Fibroblast of the conjunctiva (primary cell): ENCODE measurements at regions not wholly inside any gene's neighbourhood (a gene's known extent, or its start where the extent isn't known, plus 50 kb on each side); places are given as distances from the start of the nearest gene placed in this dataset.

Experiments
- DNase-seq: peaks from one replicate; pipeline ENCODE4 v3.0.0-alpha.2; 2010; ENCODE audit warnings: low read depth

- DNase-seq: no peak
Observed at GRCh38 chr1:80910426-80910825, 890.3 kb upstream of the ADGRL2 start.

GRCh38 chr1:80909172-80909784, 891.5 kb upstream of the ADGRL2 start:
- no peak for DNase-seq

- DNase-seq: no peak
Observed at GRCh38 chr1:80896781-80897356, 903.9 kb upstream of the ADGRL2 start.

- no peak for DNase-seq
Observed at GRCh38 chr1:80894921-80895320, 905.8 kb upstream of the ADGRL2 start.

GRCh38 chr1:80893115-80893514, 907.6 kb upstream of the ADGRL2 start:
- no peak for DNase-seq

GRCh38 chr1:80892539-80892938, 908.2 kb upstream of the ADGRL2 start:
- no peak for DNase-seq

GRCh38 chr1:80891871-80892270, 908.9 kb upstream of the ADGRL2 start:
- DNase-seq: no peak

- no peak for DNase-seq
Observed at GRCh38 chr1:80882553-80882952, 918.2 kb upstream of the ADGRL2 start.

- no peak for DNase-seq
Observed at GRCh38 chr1:80878343-80878742, 922.4 kb upstream of the ADGRL2 start.

GRCh38 chr1:80876035-80876434, 924.7 kb upstream of the ADGRL2 start:
- no peak for DNase-seq

GRCh38 chr1:80869299-80869698, 931.4 kb upstream of the ADGRL2 start:
- no peak for DNase-seq

GRCh38 chr1:80847904-80848303, 952.8 kb upstream of the ADGRL2 start:
- DNase-seq: no peak

- DNase-seq: no peak
Observed at GRCh38 chr1:80846966-80847365, 953.8 kb upstream of the ADGRL2 start.

GRCh38 chr1:80842796-80843195, 957.9 kb upstream of the ADGRL2 start:
- DNase-seq: no peak

GRCh38 chr1:80841261-80841660, 959.5 kb upstream of the ADGRL2 start:
- no peak for DNase-seq

- no peak for DNase-seq
Observed at GRCh38 chr1:80837066-80837465, 963.7 kb upstream of the ADGRL2 start.

GRCh38 chr1:80836505-80836904, 964.2 kb upstream of the ADGRL2 start:
- DNase-seq: no peak

GRCh38 chr1:80827666-80828065, 973.1 kb upstream of the ADGRL2 start:
- no peak for DNase-seq

- DNase-seq: no peak
Observed at GRCh38 chr1:80825067-80825466, 975.7 kb upstream of the ADGRL2 start.

- DNase-seq: no peak
Observed at GRCh38 chr1:80818211-80818610, 982.5 kb upstream of the ADGRL2 start.

- no peak for DNase-seq
Observed at GRCh38 chr1:80807981-80808380, 992.8 kb upstream of the ADGRL2 start.

- no peak for DNase-seq
Observed at GRCh38 chr1:80806431-80806830, 994.3 kb upstream of the ADGRL2 start.

GRCh38 chr1:80801695-80802094, 999.0 kb upstream of the ADGRL2 start:
- DNase-seq: no peak

GRCh38 chr1:80799457-80799856, 1001.3 kb upstream of the ADGRL2 start:
- DNase-seq: no peak
